ENCODE measurements at regions not wholly inside any gene's neighbourhood (a gene's known extent, or its start where the extent isn't known, plus 50 kb on each side); places are given as distances from the start of the nearest gene placed in this dataset.

- no peak overlapping the region for H3K4me3 ChIP-seq (replicated peaks in 1 of 2; ENCODE audit: low read depth in 2 of 2, low read length in 2 of 2)
- DNase-seq (ENCODE audit: low read depth in 2 of 2), result no peak
- TF ChIP-seq, protein P1, sequence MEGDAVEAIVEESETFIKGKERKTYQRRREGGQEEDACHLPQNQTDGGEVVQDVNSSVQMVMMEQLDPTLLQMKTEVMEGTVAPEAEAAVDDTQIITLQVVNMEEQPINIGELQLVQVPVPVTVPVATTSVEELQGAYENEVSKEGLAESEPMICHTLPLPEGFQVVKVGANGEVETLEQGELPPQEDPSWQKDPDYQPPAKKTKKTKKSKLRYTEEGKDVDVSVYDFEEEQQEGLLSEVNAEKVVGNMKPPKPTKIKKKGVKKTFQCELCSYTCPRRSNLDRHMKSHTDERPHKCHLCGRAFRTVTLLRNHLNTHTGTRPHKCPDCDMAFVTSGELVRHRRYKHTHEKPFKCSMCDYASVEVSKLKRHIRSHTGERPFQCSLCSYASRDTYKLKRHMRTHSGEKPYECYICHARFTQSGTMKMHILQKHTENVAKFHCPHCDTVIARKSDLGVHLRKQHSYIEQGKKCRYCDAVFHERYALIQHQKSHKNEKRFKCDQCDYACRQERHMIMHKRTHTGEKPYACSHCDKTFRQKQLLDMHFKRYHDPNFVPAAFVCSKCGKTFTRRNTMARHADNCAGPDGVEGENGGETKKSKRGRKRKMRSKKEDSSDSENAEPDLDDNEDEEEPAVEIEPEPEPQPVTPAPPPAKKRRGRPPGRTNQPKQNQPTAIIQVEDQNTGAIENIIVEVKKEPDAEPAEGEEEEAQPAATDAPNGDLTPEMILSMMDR (IDR thresholded peaks at IDR 0.05; ENCODE audit: low read depth, low read length), result no peak
Observed at GRCh38 chr4:117971403-117971802, 62.9 kb upstream of the NDST3 start.

DNA sequence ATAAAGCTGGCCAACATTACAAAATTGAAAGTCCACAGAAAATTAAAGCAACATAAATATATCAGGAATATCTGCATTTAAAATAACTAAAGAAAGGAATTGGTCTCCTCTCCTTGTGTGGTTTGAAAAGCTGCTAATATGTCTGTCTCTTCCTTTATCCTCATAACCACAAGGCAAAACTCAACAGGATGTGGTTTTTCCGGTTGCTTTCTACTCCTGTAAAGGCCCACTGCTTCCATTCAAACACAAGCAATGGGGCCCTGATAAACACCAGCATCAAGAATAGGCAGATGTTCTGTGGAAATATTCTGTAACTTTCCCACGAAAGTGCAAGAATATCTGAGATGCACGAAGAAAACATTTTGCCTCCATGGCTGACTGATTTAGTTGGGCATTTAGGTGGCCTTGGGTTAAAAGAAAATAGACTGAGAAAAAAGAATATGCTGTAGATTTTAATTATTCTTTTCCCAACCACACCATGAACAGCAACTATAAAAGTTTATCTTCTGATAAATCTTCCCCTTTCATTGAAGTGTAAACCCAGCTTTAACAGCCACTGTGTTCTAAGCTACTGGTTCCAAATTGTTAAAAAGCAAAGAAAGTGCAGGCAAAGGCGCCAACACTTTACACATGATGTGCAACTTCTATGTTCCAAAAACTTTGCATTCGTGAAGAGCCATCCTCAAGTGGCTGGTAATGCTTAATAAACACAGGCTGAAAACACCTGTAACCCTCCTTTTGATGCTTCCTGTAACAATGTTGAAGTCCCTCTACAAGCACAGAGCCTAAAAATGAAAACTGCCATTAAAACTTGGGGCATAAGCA is 50.5 kb upstream of the NDST3 start:
- H3K4me3 ChIP-seq (replicated peaks in 1 of 2; ENCODE audit: low read depth in 2 of 2, low read length in 2 of 2), result no peak overlapping the region
- no peak for DNase-seq (ENCODE audit: low read depth in 2 of 2)

DNA sequence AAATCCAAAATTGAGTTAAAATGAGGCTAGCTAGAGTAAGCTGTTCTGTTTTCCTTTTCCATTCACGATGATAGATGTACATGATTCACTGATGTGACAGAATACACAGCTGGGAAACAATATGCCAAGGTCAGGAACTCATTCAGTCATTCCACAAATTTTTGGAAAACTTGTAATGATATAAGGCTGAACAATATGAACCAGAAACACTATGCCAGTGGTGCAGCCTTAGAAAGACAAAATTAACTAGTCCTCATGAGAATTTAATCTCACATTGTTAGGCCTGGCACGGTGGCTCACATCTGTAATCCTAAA is 50.0 kb upstream of the NDST3 start:
- no peak for DNase-seq (ENCODE audit: low read depth in 2 of 2)
- no peak overlapping the region for H3K4me3 ChIP-seq (replicated peaks in 1 of 2; ENCODE audit: low read depth in 2 of 2, low read length in 2 of 2)
- TF ChIP-seq, protein P1 (IDR thresholded peaks at IDR 0.05; ENCODE audit: low read depth, low read length), result no peak

More for the DNA sequence above, 50.5 kb upstream of the NDST3 start:
- TF ChIP-seq, protein P1 (IDR thresholded peaks at IDR 0.05; ENCODE audit: low read depth, low read length), result no peak
